SU-DHL-6 (cell line): ENCODE measurements at regions not wholly inside any gene's neighbourhood (a gene's known extent, or its start where the extent isn't known, plus 50 kb on each side); places are given as distances from the start of the nearest gene placed in this dataset.
"Not testable (repeated sequence)": the region's sequence is repeated elsewhere in the genome, so short reads cannot be mapped to it uniquely, and the experiment has no call there.

Source experiments
- EZH2phosphoT487 ChIP-seq: fragments of 200-600 bp; sonication (generic), shearing (Covaris generic); conservative IDR thresholded peaks from 2 replicates; pipeline ENCODE4 v1.6.1; 2018; ENCODE audit warnings: mild to moderate bottlenecking, antibody characterized with exemption, low read length, moderate library complexity, mixed read lengths
- TF ChIP-seq, protein P1 (sequence below): fragments of 200-600 bp; sonication (generic); IDR thresholded peaks from one replicate; pipeline ENCODE4 v1.5.1; 2017; ENCODE audit warnings: antibody characterized with exemption, mild to moderate bottlenecking, low read length, moderate library complexity; ENCODE audit not compliant: insufficient read depth, poor library complexity, severe bottlenecking

- TF ChIP-seq, protein P1, sequence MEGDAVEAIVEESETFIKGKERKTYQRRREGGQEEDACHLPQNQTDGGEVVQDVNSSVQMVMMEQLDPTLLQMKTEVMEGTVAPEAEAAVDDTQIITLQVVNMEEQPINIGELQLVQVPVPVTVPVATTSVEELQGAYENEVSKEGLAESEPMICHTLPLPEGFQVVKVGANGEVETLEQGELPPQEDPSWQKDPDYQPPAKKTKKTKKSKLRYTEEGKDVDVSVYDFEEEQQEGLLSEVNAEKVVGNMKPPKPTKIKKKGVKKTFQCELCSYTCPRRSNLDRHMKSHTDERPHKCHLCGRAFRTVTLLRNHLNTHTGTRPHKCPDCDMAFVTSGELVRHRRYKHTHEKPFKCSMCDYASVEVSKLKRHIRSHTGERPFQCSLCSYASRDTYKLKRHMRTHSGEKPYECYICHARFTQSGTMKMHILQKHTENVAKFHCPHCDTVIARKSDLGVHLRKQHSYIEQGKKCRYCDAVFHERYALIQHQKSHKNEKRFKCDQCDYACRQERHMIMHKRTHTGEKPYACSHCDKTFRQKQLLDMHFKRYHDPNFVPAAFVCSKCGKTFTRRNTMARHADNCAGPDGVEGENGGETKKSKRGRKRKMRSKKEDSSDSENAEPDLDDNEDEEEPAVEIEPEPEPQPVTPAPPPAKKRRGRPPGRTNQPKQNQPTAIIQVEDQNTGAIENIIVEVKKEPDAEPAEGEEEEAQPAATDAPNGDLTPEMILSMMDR = not testable (repeated sequence)
- not testable (repeated sequence) for TF ChIP-seq EZH2phosphoT487
Observed at GRCh38 chr1:181226728-181227127, 138.2 kb downstream of the IER5 start.
